Astrocyte of the cerebellum (primary cell): ENCODE measurements at regions not wholly inside any gene's neighbourhood (a gene's known extent, or its start where the extent isn't known, plus 50 kb on each side); places are given as distances from the start of the nearest gene placed in this dataset.
A peak's percentile ranks its signal among the peaks of the same experiment; 100 is the strongest.

ENCODE experiments used
- DNase-seq: peaks from one replicate; pipeline ENCODE4 v3.0.0-alpha.2; 2011; ENCODE audit warnings: low read depth
- H3K4me3 ChIP-seq: 2 replicates; pipeline ENCODE4 v1.5.1; 2011; ENCODE audit warnings: mild to moderate bottlenecking, low read depth, low read length, moderate library complexity
- in situ Hi-C: cut with HindIII; loops from 2 replicates; pipeline ENCODE4 v1.10.0; 2017; ENCODE audit warnings: low sequenced_read_pairs
- TF ChIP-seq, protein P1 (sequence below): IDR thresholded peaks from 2 replicates; pipeline ENCODE4 v1.5.1; 2012; ENCODE audit warnings: low read length, low read depth, moderate library complexity, mild to moderate bottlenecking; ENCODE audit errors: missing control alignments

- TF ChIP-seq, protein P1, sequence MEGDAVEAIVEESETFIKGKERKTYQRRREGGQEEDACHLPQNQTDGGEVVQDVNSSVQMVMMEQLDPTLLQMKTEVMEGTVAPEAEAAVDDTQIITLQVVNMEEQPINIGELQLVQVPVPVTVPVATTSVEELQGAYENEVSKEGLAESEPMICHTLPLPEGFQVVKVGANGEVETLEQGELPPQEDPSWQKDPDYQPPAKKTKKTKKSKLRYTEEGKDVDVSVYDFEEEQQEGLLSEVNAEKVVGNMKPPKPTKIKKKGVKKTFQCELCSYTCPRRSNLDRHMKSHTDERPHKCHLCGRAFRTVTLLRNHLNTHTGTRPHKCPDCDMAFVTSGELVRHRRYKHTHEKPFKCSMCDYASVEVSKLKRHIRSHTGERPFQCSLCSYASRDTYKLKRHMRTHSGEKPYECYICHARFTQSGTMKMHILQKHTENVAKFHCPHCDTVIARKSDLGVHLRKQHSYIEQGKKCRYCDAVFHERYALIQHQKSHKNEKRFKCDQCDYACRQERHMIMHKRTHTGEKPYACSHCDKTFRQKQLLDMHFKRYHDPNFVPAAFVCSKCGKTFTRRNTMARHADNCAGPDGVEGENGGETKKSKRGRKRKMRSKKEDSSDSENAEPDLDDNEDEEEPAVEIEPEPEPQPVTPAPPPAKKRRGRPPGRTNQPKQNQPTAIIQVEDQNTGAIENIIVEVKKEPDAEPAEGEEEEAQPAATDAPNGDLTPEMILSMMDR, result no peak
- H3K4me3 ChIP-seq, result no peak overlapping the region
- in situ Hi-C loops, result no loop called here
- no peak for DNase-seq
These were observed 98.3 kb upstream of the FGF3 start for GRCh38 chr11:69917529-69917928.

- no peak for DNase-seq
- no peak overlapping the region for H3K4me3 ChIP-seq
- TF ChIP-seq, protein P1, result no peak
- in situ Hi-C loops, result no loop called here
These were observed 99.2 kb upstream of the FGF3 start for GRCh38 chr11:69918231-69918937.

GRCh38 chr11:69918938-69919650 is 99.9 kb upstream of the FGF3 start:
- in situ Hi-C loops, result no loop called here
- no peak overlapping the region for H3K4me3 ChIP-seq
- peak; percentile 23 for DNase-seq
- TF ChIP-seq, protein P1, result peak; percentile 92

DNA sequence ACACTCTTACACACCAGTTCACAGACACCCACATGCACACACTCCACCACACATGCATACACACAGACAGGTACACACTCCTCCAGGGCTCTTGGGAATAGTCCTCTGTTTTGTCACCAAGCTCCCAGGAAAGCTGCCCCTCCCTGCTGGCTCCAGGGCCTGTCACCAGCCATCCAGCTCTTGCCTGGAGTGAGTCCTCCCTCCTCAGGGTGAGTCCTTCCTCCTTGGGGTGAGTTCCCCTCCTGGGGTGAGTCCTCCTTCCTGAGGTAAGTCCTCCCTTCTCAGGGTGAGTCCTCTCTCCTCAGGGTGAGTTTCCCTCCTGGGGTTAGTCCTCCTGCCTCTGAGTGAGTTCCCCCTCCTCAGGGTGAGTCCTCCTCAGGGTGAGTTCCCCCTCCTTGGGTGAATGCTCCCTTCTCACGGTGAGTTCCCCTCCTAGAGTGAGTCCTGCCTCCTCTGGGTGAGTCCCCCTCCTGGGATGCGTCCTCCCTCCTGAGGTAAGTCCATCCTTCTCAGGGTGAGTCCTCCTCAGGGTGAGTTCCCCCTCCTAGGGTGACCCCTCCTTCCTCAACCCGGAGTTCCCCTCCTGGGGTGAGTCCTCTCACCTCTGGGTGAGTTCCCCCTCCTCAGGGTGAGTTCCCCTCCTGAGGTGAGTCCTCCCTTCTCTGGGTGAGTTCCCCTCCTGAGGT is 100.6 kb upstream of the FGF3 start:
- TF ChIP-seq, protein P1, result no peak
- DNase-seq, result no peak
- in situ Hi-C loops, result loop anchor here (5.0 kb wide), 2 partner anchors 67 to 262 kb away; no protein-coding TSS in a partner anchor
- no peak overlapping the region for H3K4me3 ChIP-seq

DNA sequence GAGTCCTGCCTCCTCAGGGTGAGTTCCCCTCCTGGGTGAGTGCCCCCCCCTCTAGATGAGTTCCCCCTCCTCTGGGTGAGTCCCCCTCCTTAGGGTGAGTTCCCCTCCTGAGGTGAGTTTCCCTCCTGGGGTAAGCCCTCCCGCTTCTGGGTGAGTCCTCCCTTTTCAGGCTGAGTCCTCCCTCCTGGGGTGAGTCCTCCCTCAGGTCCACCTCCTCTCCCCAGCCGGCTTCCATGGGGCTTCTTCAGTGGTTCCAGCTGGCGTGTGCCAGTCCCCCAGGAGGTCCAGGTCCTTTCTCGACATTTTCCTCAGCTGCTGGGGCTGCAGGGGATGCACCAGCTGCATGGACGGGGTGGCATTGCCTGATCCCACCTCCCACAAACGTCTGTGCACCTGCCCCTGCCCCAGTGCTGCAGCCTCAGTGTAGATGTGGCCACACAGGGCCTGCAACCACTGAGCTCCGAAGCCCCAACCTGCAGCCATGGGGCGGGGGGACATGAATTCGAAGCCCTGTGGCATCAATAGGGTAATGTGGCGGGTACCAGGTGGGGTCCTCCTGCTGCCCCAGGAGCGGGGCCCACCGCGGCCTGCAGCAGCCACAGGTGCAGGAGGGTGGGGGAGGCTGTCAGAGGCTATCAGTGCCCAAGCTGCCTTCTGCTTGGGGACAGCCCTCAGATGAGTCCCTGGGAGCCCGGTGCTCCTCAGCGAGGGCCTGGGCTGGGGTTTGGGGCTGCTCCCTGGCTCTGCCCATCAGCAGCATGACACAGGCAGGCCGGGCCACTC is 101.3 kb upstream of the FGF3 start:
- in situ Hi-C loops, result loop anchor here (5.0 kb wide), 2 partner anchors 67 to 262 kb away; no protein-coding TSS in a partner anchor
- TF ChIP-seq, protein P1, result no peak
- DNase-seq, result no peak
- H3K4me3 ChIP-seq, result no peak overlapping the region
